Cardiac fibroblast (primary cell): ENCODE measurements at regions not wholly inside any gene's neighbourhood (a gene's known extent, or its start where the extent isn't known, plus 50 kb on each side); places are given as distances from the start of the nearest gene placed in this dataset.
A peak's percentile ranks its signal among the peaks of the same experiment; 100 is the strongest.

Experiments
- DNase-seq, 2 donors: peaks; one replicate each; pipeline versions ENCODE4 v3.0.0 to v3.0.0-alpha.2; 2010; ENCODE audit warnings: low read depth in 2 of 2
- H3K4me3 ChIP-seq, 2 donors: replicated peaks in 1 of 2; 1 replicate in 1 of 2; 2 replicates in 1 of 2; pipeline ENCODE4 v1.5.1; 2011; ENCODE audit warnings: low read depth in 2 of 2, low read length in 2 of 2, mild to moderate bottlenecking in 2 of 2, moderate library complexity in 1 of 2
- TF ChIP-seq, protein P1 (sequence below): IDR thresholded peaks from one replicate; pipeline ENCODE4 v1.5.1; 2011; ENCODE audit warnings: low read depth, mild to moderate bottlenecking, low read length, inconsistent platforms

DNA sequence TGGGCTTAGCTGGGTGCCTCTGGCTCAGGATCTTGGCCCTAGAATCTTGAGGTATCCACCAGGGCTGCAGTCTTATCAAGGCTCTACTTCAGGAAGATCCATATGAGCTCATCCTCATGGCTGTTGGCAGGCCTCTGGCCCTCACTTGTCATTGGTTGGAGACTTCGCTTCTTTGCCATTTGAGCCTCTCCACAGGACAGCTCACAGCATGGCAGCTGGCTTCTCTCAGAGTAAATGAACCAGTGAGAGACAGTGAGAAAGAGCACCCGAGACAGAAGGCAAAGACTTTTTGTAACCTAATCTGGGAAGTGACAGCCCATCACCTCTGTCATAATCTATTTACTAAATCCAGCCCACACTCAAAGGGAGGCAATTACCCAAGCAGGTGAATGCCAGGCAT, 236.8 kb downstream of the GPAT3 start:
- H3K4me3 ChIP-seq = no peak overlapping the region
- TF ChIP-seq, protein P1, sequence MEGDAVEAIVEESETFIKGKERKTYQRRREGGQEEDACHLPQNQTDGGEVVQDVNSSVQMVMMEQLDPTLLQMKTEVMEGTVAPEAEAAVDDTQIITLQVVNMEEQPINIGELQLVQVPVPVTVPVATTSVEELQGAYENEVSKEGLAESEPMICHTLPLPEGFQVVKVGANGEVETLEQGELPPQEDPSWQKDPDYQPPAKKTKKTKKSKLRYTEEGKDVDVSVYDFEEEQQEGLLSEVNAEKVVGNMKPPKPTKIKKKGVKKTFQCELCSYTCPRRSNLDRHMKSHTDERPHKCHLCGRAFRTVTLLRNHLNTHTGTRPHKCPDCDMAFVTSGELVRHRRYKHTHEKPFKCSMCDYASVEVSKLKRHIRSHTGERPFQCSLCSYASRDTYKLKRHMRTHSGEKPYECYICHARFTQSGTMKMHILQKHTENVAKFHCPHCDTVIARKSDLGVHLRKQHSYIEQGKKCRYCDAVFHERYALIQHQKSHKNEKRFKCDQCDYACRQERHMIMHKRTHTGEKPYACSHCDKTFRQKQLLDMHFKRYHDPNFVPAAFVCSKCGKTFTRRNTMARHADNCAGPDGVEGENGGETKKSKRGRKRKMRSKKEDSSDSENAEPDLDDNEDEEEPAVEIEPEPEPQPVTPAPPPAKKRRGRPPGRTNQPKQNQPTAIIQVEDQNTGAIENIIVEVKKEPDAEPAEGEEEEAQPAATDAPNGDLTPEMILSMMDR = no peak
- no peak for DNase-seq

DNA sequence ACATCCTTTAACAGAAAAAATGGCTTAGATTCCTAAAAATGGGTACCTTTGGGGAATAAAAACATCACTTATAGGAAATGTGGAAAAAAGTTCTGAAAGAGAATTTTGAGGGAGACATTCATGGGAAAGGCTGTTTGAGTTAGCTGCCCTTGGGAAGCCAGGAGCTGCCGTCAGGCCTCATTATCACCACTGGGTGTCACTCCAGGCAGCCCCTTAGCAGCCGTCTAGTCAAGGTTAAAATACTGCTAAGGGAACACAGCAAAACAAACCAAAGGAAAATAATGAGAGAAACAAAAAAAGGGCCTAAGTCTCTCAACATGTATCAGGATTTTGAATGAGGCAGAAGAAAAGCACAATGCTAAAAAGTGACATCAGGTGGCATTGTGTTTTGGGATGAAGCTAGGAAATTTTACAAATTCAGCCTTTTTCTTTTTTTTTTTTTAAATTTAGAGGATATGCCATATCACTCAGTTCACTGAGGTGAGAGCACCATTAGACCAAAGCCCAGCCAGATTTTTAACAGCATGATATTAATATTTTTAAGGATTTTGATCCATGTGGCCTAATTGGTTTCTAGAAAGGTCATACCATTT, 235.3 kb downstream of the GPAT3 start:
- H3K4me3 ChIP-seq = no peak overlapping the region
- DNase-seq = peak; percentile 59 to 74
- TF ChIP-seq, protein P1 = peak; percentile 84

DNA sequence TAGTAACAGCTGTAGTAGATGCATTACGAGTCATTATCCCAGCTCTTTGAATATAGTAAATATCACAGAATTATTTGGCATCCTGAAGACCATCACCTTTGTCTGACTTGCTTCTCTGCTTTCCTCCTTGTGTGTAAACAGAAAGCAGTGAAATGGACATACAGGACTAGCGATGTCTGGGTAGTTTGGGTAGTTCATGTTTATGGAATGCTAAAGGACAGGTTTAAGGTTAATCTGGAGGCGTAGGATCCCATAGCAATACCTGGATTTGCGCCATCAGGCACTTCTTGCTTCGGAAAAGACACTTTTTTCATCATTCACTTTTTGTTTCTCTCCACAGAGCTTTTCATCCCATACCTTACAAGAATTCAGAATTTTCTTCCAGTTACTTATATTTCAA, 232.2 kb downstream of the GPAT3 start:
- TF ChIP-seq, protein P1 = no peak
- no peak for DNase-seq
- H3K4me3 ChIP-seq = no peak overlapping the region

DNA sequence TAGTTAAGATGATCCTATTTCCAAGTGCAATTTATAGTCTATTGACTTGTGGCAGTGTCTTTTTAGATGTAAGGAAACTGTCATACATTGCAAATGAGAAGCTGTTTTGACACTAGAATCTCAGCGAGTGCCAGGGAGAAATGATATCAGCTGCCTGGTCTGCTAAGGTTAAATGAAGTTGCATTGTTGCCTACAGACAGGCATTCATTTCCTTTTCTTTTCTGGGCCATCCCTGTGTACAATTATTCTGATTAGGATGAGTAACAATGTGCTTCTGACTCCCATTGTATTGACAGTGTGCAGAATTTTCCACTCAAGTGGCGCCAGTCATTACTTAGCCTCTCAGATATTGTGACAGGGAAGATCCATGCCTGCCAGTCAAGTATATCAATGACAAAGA, 231.2 kb downstream of the GPAT3 start:
- TF ChIP-seq, protein P1 = no peak
- DNase-seq = no peak
- H3K4me3 ChIP-seq = no peak overlapping the region

DNA sequence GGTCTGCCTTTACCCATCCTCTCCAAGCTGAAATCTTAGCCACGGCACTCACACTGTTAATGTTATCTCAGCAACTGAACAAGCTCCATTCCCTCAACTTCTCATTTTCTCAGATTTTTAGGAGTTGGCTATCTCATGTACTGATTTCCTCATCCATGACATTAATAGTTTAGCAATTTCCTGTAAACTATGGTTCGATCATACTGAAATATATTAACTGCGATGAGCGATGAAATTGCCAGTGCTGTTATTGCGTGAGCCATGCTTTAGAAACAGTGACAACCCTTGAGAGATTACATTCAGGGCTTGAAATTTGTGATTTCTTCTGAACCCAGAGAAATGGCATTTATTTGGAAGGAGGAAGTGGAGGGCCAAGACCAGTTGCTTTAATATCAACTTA, 223.7 kb downstream of the GPAT3 start:
- TF ChIP-seq, protein P1 = no peak
- no peak for DNase-seq
- H3K4me3 ChIP-seq = no peak overlapping the region

DNA sequence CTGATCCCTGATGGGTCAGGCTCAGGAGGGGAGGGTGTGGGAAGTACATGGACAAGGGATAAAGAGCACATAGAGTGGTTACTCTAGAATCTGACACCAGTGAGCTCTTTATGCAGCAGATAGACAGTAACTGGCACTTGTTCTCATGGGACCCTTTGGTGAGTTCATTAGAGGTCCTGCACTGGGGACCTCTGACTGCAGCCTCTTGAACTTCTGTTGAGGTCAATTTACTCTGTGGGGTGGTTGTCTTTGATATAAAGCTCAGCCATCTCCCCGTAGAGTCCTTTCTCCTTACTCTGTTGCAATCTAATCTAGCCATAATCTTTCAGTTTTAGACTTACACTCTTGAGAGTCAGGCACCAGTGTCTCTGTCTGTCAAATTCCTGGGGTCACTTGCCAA, 222.4 kb downstream of the GPAT3 start:
- H3K4me3 ChIP-seq = no peak overlapping the region
- DNase-seq = no peak
- TF ChIP-seq, protein P1 = no peak

DNA sequence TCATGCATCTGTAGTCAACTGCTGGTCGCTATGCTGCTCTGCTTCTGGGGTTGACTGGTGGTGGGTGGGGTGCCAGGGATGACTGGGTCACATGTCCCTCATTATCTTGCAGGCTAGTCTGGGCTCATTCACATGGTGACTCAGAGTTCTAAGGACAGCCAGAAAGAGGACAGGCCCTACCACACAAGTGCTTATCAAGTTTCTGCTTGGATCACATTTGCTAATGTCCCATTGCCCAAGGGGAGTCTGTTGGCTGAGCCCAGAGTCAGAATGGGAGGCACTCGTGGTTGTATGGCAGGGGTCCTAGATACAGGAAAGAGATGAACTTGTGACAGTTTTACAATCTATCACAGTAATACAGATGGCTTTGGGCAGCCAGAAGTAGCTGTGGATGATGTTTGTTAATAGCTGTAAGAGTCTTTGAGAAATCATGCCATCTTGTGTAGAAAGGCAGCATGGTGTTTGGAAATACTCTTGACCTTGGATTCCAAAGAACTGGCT, 221.3 kb downstream of the GPAT3 start:
- no peak overlapping the region for H3K4me3 ChIP-seq
- TF ChIP-seq, protein P1 = no peak
- DNase-seq = no peak
